GM06990 (cell line): ENCODE measurements at regions not wholly inside any gene's neighbourhood (a gene's known extent, or its start where the extent isn't known, plus 50 kb on each side); places are given as distances from the start of the nearest gene placed in this dataset.
"Not testable (repeated sequence)": the region's sequence is repeated elsewhere in the genome, so short reads cannot be mapped to it uniquely, and the experiment has no call there.

Experiments used
- DNase-seq: peaks from one replicate; pipeline ENCODE4 v3.0.0-alpha.2; 2011; ENCODE audit not compliant: insufficient read length; ENCODE audit errors: extremely low read depth
- H3K27me3 ChIP-seq: replicated peaks from 2 replicates; pipeline ENCODE4 v1.6.0; 2011; ENCODE audit warnings: low read length; ENCODE audit not compliant: control insufficient read depth, insufficient read depth
- H3K36me3 ChIP-seq: 2 replicates; pipeline ENCODE4 v1.5.1; 2011; ENCODE audit warnings: low read length; ENCODE audit not compliant: control insufficient read depth, insufficient read depth
- H3K4me3 ChIP-seq: replicated peaks from 2 replicates; pipeline ENCODE4 v1.5.1; 2011; ENCODE audit warnings: low read depth, mild to moderate bottlenecking, control low read depth, low read length
- TF ChIP-seq, protein P1 (sequence below): IDR thresholded peaks from 2 replicates; pipeline ENCODE4 v1.5.1; 2011; ENCODE audit warnings: low read length, control low read depth, mild to moderate bottlenecking, inconsistent platforms; ENCODE audit not compliant: insufficient read depth, poor library complexity, severe bottlenecking

GRCh38 chr2:185255566-185255965 is 483.0 kb upstream of the FSIP2 start:
- no peak overlapping the region for H3K4me3 ChIP-seq
- H3K36me3 ChIP-seq, result no peaks in the 10 kb centered on the region
- no peaks in the 10 kb centered on the region for H3K27me3 ChIP-seq
- DNase-seq, result no peak
- TF ChIP-seq, protein P1, sequence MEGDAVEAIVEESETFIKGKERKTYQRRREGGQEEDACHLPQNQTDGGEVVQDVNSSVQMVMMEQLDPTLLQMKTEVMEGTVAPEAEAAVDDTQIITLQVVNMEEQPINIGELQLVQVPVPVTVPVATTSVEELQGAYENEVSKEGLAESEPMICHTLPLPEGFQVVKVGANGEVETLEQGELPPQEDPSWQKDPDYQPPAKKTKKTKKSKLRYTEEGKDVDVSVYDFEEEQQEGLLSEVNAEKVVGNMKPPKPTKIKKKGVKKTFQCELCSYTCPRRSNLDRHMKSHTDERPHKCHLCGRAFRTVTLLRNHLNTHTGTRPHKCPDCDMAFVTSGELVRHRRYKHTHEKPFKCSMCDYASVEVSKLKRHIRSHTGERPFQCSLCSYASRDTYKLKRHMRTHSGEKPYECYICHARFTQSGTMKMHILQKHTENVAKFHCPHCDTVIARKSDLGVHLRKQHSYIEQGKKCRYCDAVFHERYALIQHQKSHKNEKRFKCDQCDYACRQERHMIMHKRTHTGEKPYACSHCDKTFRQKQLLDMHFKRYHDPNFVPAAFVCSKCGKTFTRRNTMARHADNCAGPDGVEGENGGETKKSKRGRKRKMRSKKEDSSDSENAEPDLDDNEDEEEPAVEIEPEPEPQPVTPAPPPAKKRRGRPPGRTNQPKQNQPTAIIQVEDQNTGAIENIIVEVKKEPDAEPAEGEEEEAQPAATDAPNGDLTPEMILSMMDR, result no peak

- Histone ChIP-seq H3K4me3 (no peak overlapping the region), H3K36me3 (no peaks in the 10 kb centered on the region), H3K27me3 (no peaks in the 10 kb centered on the region)
- TF ChIP-seq, protein P1, result no peak
- DNase-seq, result no peak
These were observed 472.9 kb upstream of the FSIP2 start for GRCh38 chr2:185265747-185266146.

GRCh38 chr2:185268651-185269050 is 470.0 kb upstream of the FSIP2 start:
- TF ChIP-seq, protein P1, result no peak
- no peaks in the 10 kb centered on the region for H3K36me3 ChIP-seq
- no peak overlapping the region for H3K4me3 ChIP-seq
- DNase-seq, result no peak
- H3K27me3 ChIP-seq, result no peaks in the 10 kb centered on the region

GRCh38 chr2:185274718-185275484 is 463.7 kb upstream of the FSIP2 start:
- Histone ChIP-seq H3K27me3 (no peaks in the 10 kb centered on the region; the same call in 1 of the 2 replicates), H3K4me3 (no peak overlapping the region), H3K36me3 (no peaks in the 10 kb centered on the region)
- no peak for DNase-seq
- TF ChIP-seq, protein P1, result no peak

- H3K27me3 ChIP-seq, DNase-seq, H3K4me3 ChIP-seq, H3K36me3 ChIP-seq: not testable (repeated sequence)
These were observed 462.6 kb upstream of the FSIP2 start for GRCh38 chr2:185275979-185276378.

- Histone ChIP-seq H3K4me3 (no peak overlapping the region), H3K36me3 (no peaks in the 10 kb centered on the region), H3K27me3 (no peaks in the 10 kb centered on the region; the same call in 1 of the 2 replicates)
- no peak for DNase-seq
- TF ChIP-seq, protein P1, result no peak
These were observed 459.8 kb upstream of the FSIP2 start for GRCh38 chr2:185278761-185279160.
